GM10266 (cell line): ENCODE measurements at regions not wholly inside any gene's neighbourhood (a gene's known extent, or its start where the extent isn't known, plus 50 kb on each side); places are given as distances from the start of the nearest gene placed in this dataset.

Experiments used
- DNase-seq: peaks from one replicate; pipeline ENCODE4 v3.0.0; 2012; ENCODE audit errors: extremely low spot score
- CTCF ChIP-seq: IDR thresholded peaks from 2 replicates; pipeline ENCODE4 v1.5.1; 2012; ENCODE audit warnings: mild to moderate bottlenecking, low read depth; ENCODE audit not compliant: control insufficient read depth, insufficient read depth; ENCODE audit errors: missing control alignments

- no peak for DNase-seq
- no peak for TF ChIP-seq CTCF
Measured at GRCh38 chr12:111110556-111110955, 190.2 kb upstream of the MYL2 start.

DNA sequence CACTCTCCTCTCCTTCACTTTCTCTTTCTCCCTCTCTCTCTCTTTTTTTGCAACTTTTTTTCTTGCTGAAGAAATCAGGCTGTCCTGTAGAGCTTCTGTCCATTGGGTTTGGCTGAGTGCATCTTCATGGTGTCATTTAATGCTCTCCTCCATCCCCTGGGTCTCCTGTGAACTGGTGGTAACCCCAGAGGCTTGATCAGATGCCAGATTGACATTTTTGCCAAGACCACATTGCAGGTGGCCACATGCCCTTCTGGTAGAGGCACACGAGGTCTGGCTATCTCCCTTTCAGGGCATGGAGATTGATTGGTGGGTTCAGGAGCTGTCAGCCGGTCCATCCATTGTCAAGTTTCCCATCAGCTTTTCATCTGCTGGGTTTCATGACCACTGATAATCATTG, 188.3 kb upstream of the MYL2 start:
- no peak for DNase-seq
- TF ChIP-seq CTCF, result no peak

DNA sequence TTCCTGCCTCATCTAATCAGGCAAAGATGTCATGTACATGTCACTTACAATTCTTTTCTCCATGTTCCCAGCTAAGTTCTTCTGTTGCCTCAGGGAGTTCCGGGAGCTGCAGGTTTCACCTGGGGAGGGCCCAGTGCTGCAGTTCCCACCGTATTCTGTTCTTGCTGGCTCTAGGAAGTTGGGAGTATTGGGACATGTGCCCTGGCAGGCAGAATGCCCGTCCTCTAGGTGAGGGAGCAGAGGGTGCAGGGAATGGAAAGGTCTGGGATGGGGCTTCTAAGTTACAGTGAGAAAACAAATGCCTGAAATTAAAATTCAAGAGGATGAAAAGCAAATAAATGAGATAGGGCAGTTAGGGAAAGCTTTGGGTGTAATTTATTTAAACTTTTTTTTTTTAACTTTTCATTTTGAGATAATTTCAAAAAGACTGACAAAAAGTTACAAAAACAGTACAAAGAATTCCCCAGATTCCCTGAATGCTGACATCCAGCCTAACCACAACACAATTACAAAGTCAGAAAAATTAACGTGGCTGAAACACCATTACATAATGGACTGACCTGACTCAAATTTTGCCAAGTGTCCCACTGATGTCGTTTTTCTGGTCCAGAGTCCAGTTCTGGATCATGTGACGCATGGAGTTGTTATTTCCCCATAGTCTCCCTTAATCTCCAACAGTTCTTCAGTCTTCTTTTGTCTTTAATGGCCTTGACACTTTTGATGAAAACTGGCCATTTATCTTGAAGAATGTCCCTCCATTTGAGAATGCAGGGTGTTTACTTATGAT, 187.2 kb upstream of the MYL2 start:
- TF ChIP-seq CTCF, result no peak
- no peak for DNase-seq

- DNase-seq, result no peak
- no peak for TF ChIP-seq CTCF
Measured at GRCh38 chr12:111105294-111105693, 184.9 kb upstream of the MYL2 start.

GRCh38 chr12:111103583-111103982, 183.2 kb upstream of the MYL2 start:
- DNase-seq, result no peak
- no peak for TF ChIP-seq CTCF

- TF ChIP-seq CTCF, result no peak
- DNase-seq, result no peak
Measured at GRCh38 chr12:111102102-111102739, 181.8 kb upstream of the MYL2 start.

DNA sequence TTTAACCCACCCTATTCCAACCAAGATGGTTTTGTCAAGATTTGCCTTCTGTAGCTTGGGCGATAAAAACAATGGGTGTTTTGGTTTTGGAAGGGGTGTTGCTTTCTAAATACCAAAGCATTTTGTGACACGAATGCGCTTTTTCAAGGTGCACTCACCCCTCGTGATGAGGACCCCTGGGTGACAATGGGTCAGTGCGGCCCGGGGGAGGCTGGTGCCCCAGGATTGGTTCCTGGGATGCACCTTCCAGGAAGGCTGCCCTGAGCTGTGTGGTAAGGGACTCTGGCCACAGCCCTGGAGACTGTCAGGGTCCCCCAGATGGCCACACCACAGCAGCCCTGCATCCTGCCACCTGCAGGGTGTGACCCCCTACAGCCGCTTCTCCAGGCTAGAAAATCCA, 180.6 kb upstream of the MYL2 start:
- TF ChIP-seq CTCF, result no peak
- no peak for DNase-seq
